K562 (cell line): ENCODE measurements at regions not wholly inside any gene's neighbourhood (a gene's known extent, or its start where the extent isn't known, plus 50 kb on each side); places are given as distances from the start of the nearest gene placed in this dataset.
"Not testable (repeated sequence)": the region's sequence is repeated elsewhere in the genome, so short reads cannot be mapped to it uniquely, and the experiment has no call there.

Experiments used
- ATAC-seq: fragments of 200-7000 bp; cut with Tn5 transposase; 3 replicates; pipeline ENCODE4 v1.9.1; 2020; ENCODE audit warnings: moderate library complexity
- BruUV-seq: library from RNA; stranded (reverse); fragments of 400-500 nt; replicated peaks from 2 replicates; lab custom pipeline; 2021; lab: Mats Ljungman, UMichigan
- CTCF ChIA-PET: fragments of 300-600 bp; formaldehyde crosslinking; extraction: SDS; loops from one replicate; lab custom pipeline; 2021; ENCODE audit warnings: low intra/inter-chr PET ratio; lab: Yijun Ruan, JAX
- POLR2A ChIA-PET: fragments of 300-600, 350-650 bp; sonication (Branson Sonifier 250); formaldehyde crosslinking; extraction: SDS; loops from one replicate; lab custom pipeline; 2021; ENCODE audit warnings: antibody characterized with exemption, inconsistent platforms; lab: Yijun Ruan, JAX
- DNase-seq, 4 experiments: peaks; one replicate each; pipeline versions ENCODE4 v3.0.0 to v3.0.0-alpha.2; 2011 to 2018; ENCODE audit warnings: low spot score in 3 of 4, mixed read lengths in 3 of 4; ENCODE audit errors: extremely low read depth in 1 of 4
- FAIRE-seq: peaks from 2 replicates; lab custom pipeline; 2011; peaks lifted over from hg19 to GRCh38; lab: Jason Lieb, UNC
- H2AFZ ChIP-seq: 2 replicates; pipeline ENCODE4 v1.6.0; 2011; ENCODE audit warnings: low read depth, low read length, control low read depth, inconsistent platforms
- H3K27ac ChIP-seq: fragments of 200-600 bp; 3 replicates; pipeline ENCODE4 v1.8.0; 2011; ENCODE audit warnings: low read depth, mild to moderate bottlenecking, control low read depth, inconsistent platforms, low read length, moderate library complexity, mixed read lengths; ENCODE audit errors: extremely low read depth
- H3K27me3 ChIP-seq, 2 experiments: fragments of 300-600 bp in 1 of 2; 2 replicates in 1 of 2; 3 replicates in 1 of 2; pipeline versions ENCODE4 v1.6.0 to v1.8.0; 2011; ENCODE audit warnings: inconsistent platforms in 2 of 2, low read length in 2 of 2, mild to moderate bottlenecking in 1 of 2, mixed read lengths in 1 of 2, moderate library complexity in 1 of 2; ENCODE audit not compliant: control insufficient read depth in 2 of 2, insufficient read depth in 2 of 2
- H3K36me3 ChIP-seq: fragments of 300-600 bp; 3 replicates; pipeline ENCODE4 v1.8.0; 2011; ENCODE audit warnings: mild to moderate bottlenecking, low read length, inconsistent platforms; ENCODE audit not compliant: control insufficient read depth, insufficient read depth
- H3K4me1 ChIP-seq, 2 experiments: fragments of 200-600 bp in 1 of 2; replicated peaks in 1 of 2; 2 replicates in 1 of 2; 3 replicates in 1 of 2; pipeline versions ENCODE4 v1.5.1 to v1.8.0; 2011; ENCODE audit warnings: inconsistent platforms in 2 of 2, low read length in 2 of 2, mild to moderate bottlenecking in 1 of 2, mixed read lengths in 1 of 2, moderate library complexity in 1 of 2; ENCODE audit not compliant: control insufficient read depth in 2 of 2, insufficient read depth in 2 of 2
- H3K4me2 ChIP-seq: 2 replicates; pipeline ENCODE4 v1.6.1; 2011; ENCODE audit warnings: low read length, control low read depth, inconsistent platforms, mixed read lengths; ENCODE audit not compliant: insufficient read depth
- H3K4me3 ChIP-seq: fragments of 200-600 bp; sonication (generic), shearing (Covaris generic); 2 replicates; pipeline ENCODE4 v1.5.1; 2016; ENCODE audit warnings: control low read depth, inconsistent platforms
- H3K79me2 ChIP-seq: fragments of 200-600 bp; 3 replicates; pipeline ENCODE4 v1.8.0; 2011; ENCODE audit warnings: low read length, inconsistent platforms; ENCODE audit not compliant: control insufficient read depth, insufficient read depth
- H3K9ac ChIP-seq, 2 experiments: 2 replicates each; pipeline versions ENCODE4 v1.6.0 to v1.6.1; 2011; ENCODE audit warnings: low read depth in 2 of 2, low read length in 2 of 2, control low read depth in 1 of 2, inconsistent platforms in 1 of 2, mild to moderate bottlenecking in 1 of 2, mixed read lengths in 1 of 2; ENCODE audit not compliant: insufficient read depth in 1 of 2
- H3K9me1 ChIP-seq: one replicate; pipeline ENCODE4 v1.6.0; 2011; ENCODE audit warnings: inconsistent platforms, mild to moderate bottlenecking, low read length, moderate library complexity; ENCODE audit not compliant: control insufficient read depth, insufficient read depth
- H3K9me3 ChIP-seq: replicated peaks from 2 replicates; pipeline ENCODE4 v1.5.1; 2011; ENCODE audit warnings: low read depth, low read length, inconsistent platforms; ENCODE audit not compliant: control insufficient read depth, insufficient read depth
- H4K20me1 ChIP-seq: replicated peaks from 2 replicates; pipeline ENCODE4 v1.6.1; 2011; ENCODE audit warnings: low read length, inconsistent platforms, mixed read lengths; ENCODE audit not compliant: control insufficient read depth, insufficient read depth
- WGBS: fragments of 100-300 bp; shearing (Covaris generic); methylation state at CpG from one replicate; pipeline ENCODE4 v1.1.6; 2016; ENCODE audit warnings: low coverage, mixed read lengths; ENCODE audit not compliant: insufficient coverage; ENCODE audit errors: missing lambda C conversion rate; 5-methylcytosine and 5-hydroxymethylcytosine counted together
- in situ Hi-C: fragments of 300-500 bp; cut with MboI; formaldehyde crosslinking; loops from 4 replicates; pipeline ENCODE4 v1.15.0; 2018; ENCODE audit warnings: inconsistent platforms, mixed read lengths
- intact Hi-C: fragments of 100-400 bp; cut with micrococcal nuclease; formaldehyde crosslinking; loops from 2 replicates; pipeline ENCODE4 v1.14.2; 2022

DNA sequence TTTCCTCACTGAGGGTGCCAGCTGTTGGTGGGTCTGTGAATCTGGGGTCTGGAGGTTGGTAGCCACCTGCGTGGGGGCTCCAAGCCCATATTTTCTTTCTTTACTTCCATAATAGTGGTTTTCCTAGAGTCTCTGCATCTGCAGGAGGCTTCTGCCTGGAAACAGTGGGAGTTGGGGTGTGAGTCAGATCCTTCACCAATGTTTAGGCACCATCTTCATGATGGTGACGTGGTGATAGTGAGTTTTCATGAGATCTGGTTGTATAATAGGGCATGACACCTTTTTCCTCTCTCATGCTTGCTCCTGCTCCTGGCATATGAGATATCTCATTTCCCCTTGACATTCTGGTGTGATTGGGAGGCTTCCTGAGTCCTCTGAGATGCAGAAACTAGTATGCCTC lies 832.9 kb downstream of the FOXD4L5 start:
- H4K20me1 ChIP-seq, CTCF ChIA-PET, intact Hi-C loops, ATAC-seq, H3K9me3 ChIP-seq, H3K4me3 ChIP-seq, H3K4me2 ChIP-seq, H3K27ac ChIP-seq, in situ Hi-C loops, H3K9me1 ChIP-seq, H2AFZ ChIP-seq, H3K36me3 ChIP-seq, POLR2A ChIA-PET, H3K9ac ChIP-seq, H3K4me1 ChIP-seq, H3K79me2 ChIP-seq, H3K27me3 ChIP-seq, FAIRE-seq, BruUV-seq: not testable (repeated sequence)
- WGBS = 9% methylated on average over 2 of the region's 2 CpGs
- peak in 3 of 4 experiments; percentile 1 to 3 (median 2) for DNase-seq

DNA sequence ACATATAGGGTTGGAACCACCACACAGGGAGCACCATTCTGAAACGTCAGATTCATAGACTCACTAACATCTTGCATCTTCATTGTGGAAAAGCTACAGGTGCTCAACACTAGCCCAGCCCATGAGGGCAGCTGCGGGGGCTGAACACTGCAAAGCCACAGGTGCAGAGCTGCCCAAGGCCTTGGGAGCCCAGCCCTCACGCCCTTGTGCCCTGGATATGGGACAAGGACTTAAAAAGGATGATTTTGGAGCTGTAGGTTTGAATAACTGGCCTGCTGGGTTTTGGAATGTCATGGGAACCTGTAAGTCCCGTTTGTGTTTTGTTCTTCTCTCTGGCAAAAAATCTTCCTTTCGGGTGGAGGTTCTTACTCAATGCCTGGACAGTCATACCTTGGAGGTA lies 834.4 kb downstream of the FOXD4L5 start:
- FAIRE-seq, H3K27me3 ChIP-seq, CTCF ChIA-PET, H3K9me3 ChIP-seq, POLR2A ChIA-PET, DNase-seq, ATAC-seq, H3K9ac ChIP-seq, H3K4me3 ChIP-seq, H2AFZ ChIP-seq, H3K4me2 ChIP-seq, in situ Hi-C loops, H3K9me1 ChIP-seq, intact Hi-C loops, H3K4me1 ChIP-seq, H3K79me2 ChIP-seq, H3K27ac ChIP-seq, H4K20me1 ChIP-seq, H3K36me3 ChIP-seq, BruUV-seq: not testable (repeated sequence)
- WGBS = 0% methylated on average over 1 of the region's 5 CpGs

DNA sequence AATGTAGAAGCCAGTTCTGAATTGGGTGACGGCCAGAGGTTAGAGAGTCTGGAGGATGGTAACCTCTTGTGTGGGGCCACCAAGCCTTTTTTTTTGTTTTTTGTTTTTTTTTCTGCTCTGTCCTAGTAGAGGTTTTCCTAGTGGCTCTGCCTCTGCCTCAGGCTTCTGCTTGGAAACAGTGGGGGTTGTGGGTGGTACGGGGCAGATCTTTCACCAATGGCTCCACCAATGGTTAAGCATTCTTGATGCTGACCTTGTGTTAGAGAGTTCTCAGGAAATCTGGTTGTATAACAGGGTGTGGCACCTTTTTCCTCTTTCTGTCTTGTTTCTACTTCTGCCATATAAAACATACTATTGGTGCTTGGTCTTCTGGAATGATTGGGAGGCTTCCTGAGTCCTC lies 836.0 kb downstream of the FOXD4L5 start:
- BruUV-seq, CTCF ChIA-PET, H3K27ac ChIP-seq, H3K9ac ChIP-seq, FAIRE-seq, H3K4me2 ChIP-seq, in situ Hi-C loops, DNase-seq, H3K4me1 ChIP-seq, POLR2A ChIA-PET, H3K27me3 ChIP-seq, H3K9me3 ChIP-seq, ATAC-seq, H3K79me2 ChIP-seq, H2AFZ ChIP-seq, H3K36me3 ChIP-seq, H4K20me1 ChIP-seq, intact Hi-C loops, H3K9me1 ChIP-seq, H3K4me3 ChIP-seq: not testable (repeated sequence)
- no CpG with 5 or more reads among the region's 2 CpGs for WGBS

DNA sequence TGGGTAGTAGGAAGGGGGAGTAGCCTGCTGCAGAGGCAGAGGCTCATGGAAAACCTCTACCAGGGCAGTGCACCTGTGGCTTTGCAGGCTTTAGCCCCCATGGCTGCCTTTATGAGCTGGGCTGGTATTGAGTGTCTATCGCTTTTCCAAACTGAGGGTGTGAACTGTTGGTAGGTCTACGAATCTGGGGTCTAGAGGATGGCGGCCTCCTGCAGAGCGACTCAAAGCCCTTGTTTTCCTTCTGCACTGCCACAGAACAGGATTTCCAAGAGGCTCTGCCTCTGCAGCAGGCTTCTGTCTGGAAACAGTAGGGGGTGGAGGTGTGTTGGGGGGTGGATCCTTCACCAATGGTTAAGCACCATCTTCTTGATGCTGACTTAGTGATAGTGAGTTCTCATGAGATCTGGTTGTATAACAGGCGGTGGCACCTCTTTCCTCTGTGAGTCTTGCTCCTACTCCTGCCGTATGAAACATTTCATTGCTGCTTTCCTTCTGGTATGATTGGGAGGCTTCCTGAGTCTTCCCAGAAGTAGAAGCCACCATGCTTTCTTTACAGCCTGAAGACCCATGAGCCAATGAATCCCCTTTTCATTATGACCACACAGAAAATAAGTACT lies 840.0 kb downstream of the FOXD4L5 start:
- POLR2A ChIA-PET, BruUV-seq, ATAC-seq: not testable (repeated sequence)

More for the DNA sequence above, 840.0 kb downstream of the FOXD4L5 start:
- H3K27ac ChIP-seq, H3K36me3 ChIP-seq, DNase-seq, H3K9me3 ChIP-seq, H3K79me2 ChIP-seq, H3K9ac ChIP-seq, CTCF ChIA-PET, H3K4me3 ChIP-seq, H3K27me3 ChIP-seq, H4K20me1 ChIP-seq, in situ Hi-C loops, H3K9me1 ChIP-seq, FAIRE-seq, intact Hi-C loops, H2AFZ ChIP-seq, H3K4me2 ChIP-seq, H3K4me1 ChIP-seq: not testable (repeated sequence)
- 19% methylated on average over 5 of the region's 6 CpGs for WGBS
